Thoracic aorta (tissue), 2 donors: ENCODE measurements at regions not wholly inside any gene's neighbourhood (a gene's known extent, or its start where the extent isn't known, plus 50 kb on each side); places are given as distances from the start of the nearest gene placed in this dataset.

Experiments
- ATAC-seq: fragments of 150-250 bp; one replicate; pipeline ENCODE4 v1.8.0; 2017; ENCODE audit warnings: low read depth; ENCODE audit not compliant: insufficient number of reproducible peaks, low FRiP score
- DNase-seq: peaks from one replicate; pipeline ENCODE4 v3.0.0-alpha.2; 2020; ENCODE audit warnings: low spot score
- H3K27ac ChIP-seq, 2 donors: fragments of 200-600 bp; sonication (generic); 1 replicate in 1 of 2; 2 replicates in 1 of 2; pipeline ENCODE4 v1.5.1; 2016; ENCODE audit warnings: mild to moderate bottlenecking in 2 of 2, moderate library complexity in 2 of 2
- H3K27me3 ChIP-seq: fragments of 200-600 bp; sonication (generic); replicated peaks from 2 replicates; pipeline ENCODE4 v1.6.0; 2016; ENCODE audit warnings: mild to moderate bottlenecking; ENCODE audit not compliant: insufficient read depth
- H3K36me3 ChIP-seq: fragments of 200-600 bp; sonication (generic); one replicate; pipeline ENCODE4 v1.5.1; 2016
- H3K4me1 ChIP-seq, 2 donors: fragments of 200-600 bp; sonication (generic); 1 replicate in 1 of 2; 2 replicates in 1 of 2; pipeline versions ENCODE4 v1.5.1 to v1.6.0; 2016; ENCODE audit warnings: low read depth in 2 of 2, mild to moderate bottlenecking in 1 of 2; ENCODE audit not compliant: control insufficient read depth in 1 of 2
- H3K4me3 ChIP-seq: fragments of 200-600 bp; sonication (generic); 2 replicates; pipeline ENCODE4 v1.5.1; 2016; ENCODE audit warnings: mild to moderate bottlenecking
- H3K9me3 ChIP-seq: fragments of 200-600 bp; sonication (generic); 2 replicates; pipeline ENCODE4 v1.5.1; 2016
- CTCF ChIP-seq: fragments of 200-600 bp; sonication (generic); IDR thresholded peaks from one replicate; pipeline ENCODE4 v1.5.1; 2019; ENCODE audit warnings: antibody characterized with exemption

- no peak for DNase-seq
- no peak overlapping the region for H3K27ac ChIP-seq
- H3K36me3 ChIP-seq, result no peaks in the 10 kb centered on the region
- ATAC-seq, result no peak
- TF ChIP-seq CTCF, result no peak
- H3K27me3 ChIP-seq, result no peaks in the 10 kb centered on the region
- no peak overlapping the region for H3K4me3 ChIP-seq
- no peaks in the 10 kb centered on the region for H3K9me3 ChIP-seq
- no peaks in the 10 kb centered on the region for H3K4me1 ChIP-seq
Observed at GRCh38 chr16:8459085-8459733, 131.1 kb downstream of the TMEM114 start.

DNA sequence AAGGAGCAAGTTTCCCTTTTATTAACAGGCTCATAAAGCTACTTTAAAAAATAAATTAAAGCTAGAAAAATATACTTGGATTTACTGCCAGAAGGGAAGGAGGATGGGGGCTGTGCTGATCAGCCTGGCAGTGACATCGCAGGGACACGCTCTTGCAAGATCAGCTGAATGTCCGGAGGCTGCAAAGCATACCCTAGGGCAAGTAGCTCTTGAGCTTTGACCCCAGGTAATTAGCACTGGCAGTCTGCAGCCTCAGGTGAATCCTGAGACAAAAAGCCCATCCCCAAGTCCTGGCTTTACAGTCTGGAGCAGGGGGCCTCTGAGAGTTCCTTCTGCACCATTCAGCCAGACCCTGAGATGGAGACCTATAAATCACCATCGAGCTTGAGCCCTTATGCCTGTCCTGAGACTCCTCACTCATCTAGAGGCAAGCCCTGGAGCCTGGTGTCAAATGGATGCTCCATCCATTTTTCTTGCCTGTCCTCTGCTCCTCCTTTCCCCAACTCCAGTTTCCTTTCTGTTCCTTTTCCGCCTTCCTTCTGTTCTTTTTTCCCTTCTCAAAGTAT lies 131.7 kb downstream of the TMEM114 start:
- ATAC-seq (no peak), DNase-seq (no peak)
- no peak for TF ChIP-seq CTCF
- H3K4me1 ChIP-seq, result no peaks in the 10 kb centered on the region
- H3K27me3 ChIP-seq, result no peaks in the 10 kb centered on the region
- H3K36me3 ChIP-seq, result no peaks in the 10 kb centered on the region
- no peak overlapping the region for H3K4me3 ChIP-seq
- H3K9me3 ChIP-seq, result no peaks in the 10 kb centered on the region
- no peak overlapping the region for H3K27ac ChIP-seq

- Histone ChIP-seq H3K27ac (no peak overlapping the region), H3K9me3 (no peaks in the 10 kb centered on the region), H3K27me3 (no peaks in the 10 kb centered on the region), H3K4me1 (no peaks in the 10 kb centered on the region), H3K36me3 (no peaks in the 10 kb centered on the region), H3K4me3 (no peak overlapping the region)
- TF ChIP-seq CTCF, result no peak
- no peak for DNase-seq
- no peak for ATAC-seq
Observed at GRCh38 chr16:8453359-8453758, 137.0 kb downstream of the TMEM114 start.

GRCh38 chr16:8452941-8453340 lies 137.4 kb downstream of the TMEM114 start:
- Histone ChIP-seq H3K4me1 (no peaks in the 10 kb centered on the region), H3K27me3 (no peaks in the 10 kb centered on the region), H3K9me3 (no peaks in the 10 kb centered on the region), H3K27ac (no peak overlapping the region), H3K36me3 (no peaks in the 10 kb centered on the region), H3K4me3 (no peak overlapping the region)
- ATAC-seq (no peak), DNase-seq (no peak)
- TF ChIP-seq CTCF, result no peak

DNA sequence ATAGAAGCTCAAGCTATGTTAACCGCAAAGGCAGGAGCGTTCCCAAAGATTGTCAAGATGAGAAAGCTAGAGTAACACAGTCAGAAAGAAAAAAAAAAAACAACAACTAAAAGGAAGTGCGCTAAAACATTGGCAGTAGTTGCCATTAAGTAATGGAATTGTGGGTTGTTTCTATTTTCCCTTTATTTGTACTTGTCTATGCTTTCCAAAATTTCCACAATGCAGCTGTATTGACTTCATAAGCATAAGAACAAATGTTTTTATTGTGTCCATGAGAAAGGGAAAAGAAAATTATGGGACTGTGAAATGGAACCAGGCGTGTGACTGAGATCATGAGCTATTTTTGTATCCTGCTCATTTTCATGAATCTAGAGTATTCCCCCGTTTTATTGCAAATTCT lies 153.4 kb downstream of the TMEM114 start:
- TF ChIP-seq CTCF, result no peak
- no peaks in the 10 kb centered on the region for H3K27me3 ChIP-seq
- no peak for ATAC-seq

More for the DNA sequence above, 153.4 kb downstream of the TMEM114 start:
- Histone ChIP-seq H3K4me1 (no peaks in the 10 kb centered on the region), H3K4me3 (no peak overlapping the region), H3K9me3 (no peaks in the 10 kb centered on the region), H3K36me3 (no peaks in the 10 kb centered on the region), H3K27ac (no peak overlapping the region)
- no peak for DNase-seq
